A549 (cell line): ENCODE measurements at regions not wholly inside any gene's neighbourhood (a gene's known extent, or its start where the extent isn't known, plus 50 kb on each side); places are given as distances from the start of the nearest gene placed in this dataset.

Source experiments
- ATAC-seq, 2 experiments: fragments of 200-7000 bp in 1 of 2; fragments of >200 bp in 1 of 2; cut with Nextera tagmentation in 1 of 2; cut with Tn5 transposase in 1 of 2; 3 replicates each; pipeline versions ENCODE4 v1.8.0 to v1.9.1; 2018 to 2020; ENCODE audit warnings: mild to moderate bottlenecking in 1 of 2, moderate library complexity in 1 of 2
- CTCF ChIA-PET: fragments of 300-600 bp; sonication (Branson Sonifier 250); formaldehyde crosslinking; extraction: SDS; loops from one replicate; lab custom pipeline; 2021; ENCODE audit warnings: antibody characterized with exemption, inconsistent platforms; lab: Yijun Ruan, JAX
- POLR2A ChIA-PET: fragments of 350-600 bp; formaldehyde crosslinking; extraction: SDS; loops from one replicate; lab custom pipeline; 2021; ENCODE audit warnings: antibody characterized with exemption, inconsistent platforms; lab: Yijun Ruan, JAX
- DNase-seq, 2 experiments: peaks; one replicate each; pipeline versions ENCODE4 v3.0.0 to v3.0.0-alpha.2; 2011 to 2016; ENCODE audit warnings: low read depth in 1 of 2, low spot score in 1 of 2
- FAIRE-seq: peaks from 2 replicates; lab custom pipeline; 2011; peaks lifted over from hg19 to GRCh38; lab: Jason Lieb, UNC
- H3K27ac ChIP-seq, 2 experiments: fragments of >200 bp; sonication (Bioruptor Twin); formaldehyde crosslinking; 3 replicates each; pipeline ENCODE4 v1.5.1; 2016 to 2017
- H3K4me1 ChIP-seq: fragments of >200 bp; sonication (Bioruptor Twin); formaldehyde crosslinking; 3 replicates; pipeline ENCODE4 v1.6.1; 2016
- H3K4me2 ChIP-seq: fragments of >200 bp; sonication (Bioruptor Twin); formaldehyde crosslinking; 3 replicates; pipeline ENCODE4 v1.6.1; 2016
- H3K4me3 ChIP-seq: fragments of >200 bp; sonication (Bioruptor Twin); formaldehyde crosslinking; 3 replicates; pipeline ENCODE4 v1.5.1; 2016
- H3K9me3 ChIP-seq: fragments of >200 bp; sonication (Bioruptor Twin); formaldehyde crosslinking; 3 replicates; pipeline ENCODE4 v1.6.1; 2016
- CBX8 ChIP-seq: fragments of 200-600 bp; sonication (generic); IDR thresholded peaks from 2 replicates; pipeline ENCODE4 v1.6.1; 2016
- EHF ChIP-seq: fragments of 250-450 bp; sonication (Bioruptor Pico); IDR thresholded peaks from 2 replicates; pipeline ENCODE4 v1.5.0; 2020; ENCODE audit warnings: mild to moderate bottlenecking
- EP300 ChIP-seq, 2 experiments: fragments of >200 bp; sonication (Bioruptor Twin); formaldehyde crosslinking; IDR thresholded peaks; 2 replicates in 1 of 2; 3 replicates in 1 of 2; pipeline ENCODE4 v1.6.1; 2016 to 2017
- FOSB ChIP-seq: fragments of 250-450 bp; sonication (Bioruptor Pico); IDR thresholded peaks from 2 replicates; pipeline ENCODE4 v1.5.0; 2020; ENCODE audit warnings: mild to moderate bottlenecking, moderate library complexity
- HDAC2 ChIP-seq: fragments of 200-600 bp; sonication (generic); IDR thresholded peaks from 2 replicates; pipeline ENCODE4 v1.6.1; 2016
- HEYL ChIP-seq: fragments of 250-450 bp; sonication (Bioruptor Pico); IDR thresholded peaks from 2 replicates; pipeline ENCODE4 v1.8.0; 2021; ENCODE audit warnings: mild to moderate bottlenecking, moderate library complexity
- HOXB5 ChIP-seq: fragments of 250-450 bp; sonication (Bioruptor Pico); IDR thresholded peaks from 2 replicates; pipeline ENCODE4 v1.5.0; 2020; ENCODE audit warnings: mild to moderate bottlenecking, moderate library complexity
- JUNB ChIP-seq: fragments of >200 bp; sonication (Bioruptor Twin); formaldehyde crosslinking; IDR thresholded peaks from 2 replicates; pipeline ENCODE4 v1.6.1; 2016
- KDM5A ChIP-seq: fragments of 200-600 bp; sonication (generic); IDR thresholded peaks from 2 replicates; pipeline ENCODE4 v1.6.1; 2016; ENCODE audit warnings: antibody characterized with exemption, mild to moderate bottlenecking
- MAFK ChIP-seq: fragments of 450-650 bp; IDR thresholded peaks from 2 replicates; pipeline ENCODE4 v1.6.1; 2014; ENCODE audit not compliant: partially characterized antibody
- MAZ ChIP-seq: fragments of 150-350 bp; IDR thresholded peaks from 2 replicates; pipeline ENCODE4 v1.6.1; 2014; ENCODE audit warnings: antibody characterized with exemption, low read depth, low read length, borderline replicate concordance
- MYC ChIP-seq: IDR thresholded peaks from 2 replicates; pipeline ENCODE4 v1.6.1; 2012; ENCODE audit warnings: mild to moderate bottlenecking, inconsistent platforms, low read length, improper control_type of control experiment, borderline replicate concordance
- POLR2A ChIP-seq: IDR thresholded peaks from 2 replicates; pipeline ENCODE4 v1.6.1; 2012; ENCODE audit warnings: mild to moderate bottlenecking, low read length
- POLR2AphosphoS2 ChIP-seq: conservative IDR thresholded peaks from 2 replicates; pipeline ENCODE4 v1.6.1; 2012; ENCODE audit warnings: low read length, improper control_type of control experiment, inconsistent platforms
- RCOR1 ChIP-seq: fragments of 150-350 bp; IDR thresholded peaks from 2 replicates; pipeline ENCODE4 v1.6.1; 2014; ENCODE audit warnings: antibody characterized with exemption, low read length, low read depth
- SREBF2 ChIP-seq: fragments of 450-650 bp; IDR thresholded peaks from 2 replicates; pipeline ENCODE4 v1.6.1; 2014; ENCODE audit warnings: mild to moderate bottlenecking, moderate library complexity
- TP53 ChIP-seq: fragments of 250-450 bp; sonication (Bioruptor Pico); IDR thresholded peaks from 2 replicates; pipeline ENCODE4 v1.5.0; 2021; ENCODE audit warnings: mild to moderate bottlenecking, moderate library complexity
- ZNF302 ChIP-seq: fragments of 250-450 bp; sonication (Bioruptor Pico); IDR thresholded peaks from 2 replicates; pipeline ENCODE4 v1.9.0; 2021; ENCODE audit warnings: inconsistent platforms, mild to moderate bottlenecking, moderate library complexity
- ZSCAN20 ChIP-seq: fragments of 250-450 bp; sonication (Bioruptor Pico); IDR thresholded peaks from 2 replicates; pipeline ENCODE4 v1.8.0; 2022; ENCODE audit warnings: mild to moderate bottlenecking, moderate library complexity
- WGBS: methylation state at CpG from one replicate; pipeline ENCODE4 v1.1.6; 2017; ENCODE audit errors: missing lambda C conversion rate; 5-methylcytosine and 5-hydroxymethylcytosine counted together
- TF ChIP-seq, protein P1 (sequence below): fragments of 150-350 bp; IDR thresholded peaks from 2 replicates; pipeline ENCODE4 v1.6.1; 2014; ENCODE audit warnings: low read depth, mild to moderate bottlenecking, low read length
- TF ChIP-seq, protein P2 (sequence below): fragments of 450-650 bp; IDR thresholded peaks from 2 replicates; pipeline ENCODE4 v1.6.1; 2014; ENCODE audit warnings: antibody characterized with exemption
- TF ChIP-seq, protein P3 (sequence below): fragments of 200-600 bp; sonication (generic); IDR thresholded peaks from 2 replicates; pipeline ENCODE4 v1.6.1; 2016; ENCODE audit warnings: antibody characterized with exemption, mild to moderate bottlenecking, moderate library complexity
- TF ChIP-seq, protein P4 (sequence below): IDR thresholded peaks from 2 replicates; pipeline ENCODE4 v1.6.1; 2012
- TF ChIP-seq, protein P5 (sequence below): fragments of >200 bp; sonication (Bioruptor Twin); formaldehyde crosslinking; IDR thresholded peaks from 2 replicates; pipeline ENCODE4 v1.6.1; 2016
- TF ChIP-seq, protein P6 (sequence below): fragments of >200 bp; sonication (Bioruptor Twin); formaldehyde crosslinking; IDR thresholded peaks from 3 replicates; pipeline ENCODE4 v1.6.1; 2016
- TF ChIP-seq, protein P7 (sequence below): IDR thresholded peaks from 2 replicates; pipeline ENCODE4 v1.6.1; 2012

DNA sequence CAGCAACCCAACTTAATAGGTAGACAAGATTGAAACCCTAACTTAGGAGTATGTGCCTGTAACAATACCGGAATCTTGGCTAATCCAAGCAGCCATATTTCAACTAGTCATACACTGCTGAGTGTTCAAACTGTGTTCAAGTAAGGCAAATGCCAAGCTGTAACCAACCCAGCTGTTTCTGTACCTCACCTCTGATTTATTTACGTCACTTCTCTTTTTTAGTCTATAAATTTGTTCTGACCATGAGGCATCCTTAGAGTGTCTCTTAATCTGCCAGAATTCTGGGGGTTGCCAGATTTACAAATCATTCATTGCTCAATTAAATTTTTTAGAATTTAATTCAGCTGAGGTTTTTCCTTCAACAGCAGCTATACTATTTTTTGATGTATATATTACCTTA is 723.2 kb downstream of the CDH18 start:
- H3K4me1 ChIP-seq = no peaks in the 10 kb centered on the region
- CTCF ChIA-PET = no interaction called here
- TF ChIP-seq POLR2AphosphoS2 = no peak
- TF ChIP-seq SREBF2 = no peak
- no peak for TF ChIP-seq HDAC2
- TF ChIP-seq, protein P1, sequence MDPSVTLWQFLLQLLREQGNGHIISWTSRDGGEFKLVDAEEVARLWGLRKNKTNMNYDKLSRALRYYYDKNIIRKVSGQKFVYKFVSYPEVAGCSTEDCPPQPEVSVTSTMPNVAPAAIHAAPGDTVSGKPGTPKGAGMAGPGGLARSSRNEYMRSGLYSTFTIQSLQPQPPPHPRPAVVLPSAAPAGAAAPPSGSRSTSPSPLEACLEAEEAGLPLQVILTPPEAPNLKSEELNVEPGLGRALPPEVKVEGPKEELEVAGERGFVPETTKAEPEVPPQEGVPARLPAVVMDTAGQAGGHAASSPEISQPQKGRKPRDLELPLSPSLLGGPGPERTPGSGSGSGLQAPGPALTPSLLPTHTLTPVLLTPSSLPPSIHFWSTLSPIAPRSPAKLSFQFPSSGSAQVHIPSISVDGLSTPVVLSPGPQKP = no peak
- no peak for TF ChIP-seq MYC
- TF ChIP-seq, protein P2, sequence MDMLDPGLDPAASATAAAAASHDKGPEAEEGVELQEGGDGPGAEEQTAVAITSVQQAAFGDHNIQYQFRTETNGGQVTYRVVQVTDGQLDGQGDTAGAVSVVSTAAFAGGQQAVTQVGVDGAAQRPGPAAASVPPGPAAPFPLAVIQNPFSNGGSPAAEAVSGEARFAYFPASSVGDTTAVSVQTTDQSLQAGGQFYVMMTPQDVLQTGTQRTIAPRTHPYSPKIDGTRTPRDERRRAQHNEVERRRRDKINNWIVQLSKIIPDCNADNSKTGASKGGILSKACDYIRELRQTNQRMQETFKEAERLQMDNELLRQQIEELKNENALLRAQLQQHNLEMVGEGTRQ = no peak
- TF ChIP-seq, protein P3, sequence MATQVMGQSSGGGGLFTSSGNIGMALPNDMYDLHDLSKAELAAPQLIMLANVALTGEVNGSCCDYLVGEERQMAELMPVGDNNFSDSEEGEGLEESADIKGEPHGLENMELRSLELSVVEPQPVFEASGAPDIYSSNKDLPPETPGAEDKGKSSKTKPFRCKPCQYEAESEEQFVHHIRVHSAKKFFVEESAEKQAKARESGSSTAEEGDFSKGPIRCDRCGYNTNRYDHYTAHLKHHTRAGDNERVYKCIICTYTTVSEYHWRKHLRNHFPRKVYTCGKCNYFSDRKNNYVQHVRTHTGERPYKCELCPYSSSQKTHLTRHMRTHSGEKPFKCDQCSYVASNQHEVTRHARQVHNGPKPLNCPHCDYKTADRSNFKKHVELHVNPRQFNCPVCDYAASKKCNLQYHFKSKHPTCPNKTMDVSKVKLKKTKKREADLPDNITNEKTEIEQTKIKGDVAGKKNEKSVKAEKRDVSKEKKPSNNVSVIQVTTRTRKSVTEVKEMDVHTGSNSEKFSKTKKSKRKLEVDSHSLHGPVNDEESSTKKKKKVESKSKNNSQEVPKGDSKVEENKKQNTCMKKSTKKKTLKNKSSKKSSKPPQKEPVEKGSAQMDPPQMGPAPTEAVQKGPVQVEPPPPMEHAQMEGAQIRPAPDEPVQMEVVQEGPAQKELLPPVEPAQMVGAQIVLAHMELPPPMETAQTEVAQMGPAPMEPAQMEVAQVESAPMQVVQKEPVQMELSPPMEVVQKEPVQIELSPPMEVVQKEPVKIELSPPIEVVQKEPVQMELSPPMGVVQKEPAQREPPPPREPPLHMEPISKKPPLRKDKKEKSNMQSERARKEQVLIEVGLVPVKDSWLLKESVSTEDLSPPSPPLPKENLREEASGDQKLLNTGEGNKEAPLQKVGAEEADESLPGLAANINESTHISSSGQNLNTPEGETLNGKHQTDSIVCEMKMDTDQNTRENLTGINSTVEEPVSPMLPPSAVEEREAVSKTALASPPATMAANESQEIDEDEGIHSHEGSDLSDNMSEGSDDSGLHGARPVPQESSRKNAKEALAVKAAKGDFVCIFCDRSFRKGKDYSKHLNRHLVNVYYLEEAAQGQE = no peak
- TF ChIP-seq CBX8 = no peak
- TF ChIP-seq ZNF302 = no peak
- TF ChIP-seq EHF = no peak
- no peak for TF ChIP-seq EP300 (IDR thresholded peaks at IDR 0.05)
- TF ChIP-seq MAZ = no peak
- TF ChIP-seq, protein P4, sequence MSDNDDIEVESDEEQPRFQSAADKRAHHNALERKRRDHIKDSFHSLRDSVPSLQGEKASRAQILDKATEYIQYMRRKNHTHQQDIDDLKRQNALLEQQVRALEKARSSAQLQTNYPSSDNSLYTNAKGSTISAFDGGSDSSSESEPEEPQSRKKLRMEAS = no peak
- no peak for TF ChIP-seq POLR2A
- FAIRE-seq (no peak), DNase-seq (no peak), ATAC-seq (no peak)
- H3K4me2 ChIP-seq = no peak overlapping the region
- H3K4me3 ChIP-seq = no peak overlapping the region
- WGBS = 6% methylated on average over 2 of the region's 2 CpGs
- POLR2A ChIA-PET = no interaction called here
- no peak overlapping the region for H3K27ac ChIP-seq
- H3K9me3 ChIP-seq = no peaks in the 10 kb centered on the region

DNA sequence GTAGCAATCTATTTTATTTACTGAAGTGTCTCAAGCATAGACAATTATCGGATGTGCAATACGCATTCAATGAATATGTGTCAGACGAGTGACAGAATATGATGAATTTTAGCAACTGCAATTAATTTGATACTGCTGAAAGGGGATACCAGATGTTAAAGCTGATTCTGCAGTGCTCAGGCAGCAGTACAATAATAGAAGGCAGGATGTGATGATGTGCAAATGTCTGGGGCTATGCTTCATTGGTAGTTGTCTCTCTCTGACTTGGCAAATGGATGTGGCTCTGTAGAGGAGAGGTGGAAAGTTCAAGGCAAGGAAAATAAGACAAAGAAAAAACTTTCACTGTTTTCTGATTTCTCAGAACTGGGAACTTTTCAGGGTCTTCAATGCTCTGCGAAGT is 721.2 kb downstream of the CDH18 start:
- DNase-seq = no peak
- no peak overlapping the region for H3K27ac ChIP-seq
- TF ChIP-seq JUNB (no peak), HEYL (CRISPR knock-in tag) (no peak), FOSB (CRISPR knock-in tag) (no peak), EP300 (IDR thresholded peaks at IDR 0.05) (no peak), KDM5A (no peak), TP53 (CRISPR knock-in tag) (no peak), HOXB5 (CRISPR knock-in tag) (no peak), HDAC2 (no peak), RCOR1 (no peak), ZSCAN20 (no peak), MAFK (no peak), MYC (no peak)
- TF ChIP-seq, protein P1 = no peak
- TF ChIP-seq, protein P2 = no peak
- TF ChIP-seq, protein P5, sequence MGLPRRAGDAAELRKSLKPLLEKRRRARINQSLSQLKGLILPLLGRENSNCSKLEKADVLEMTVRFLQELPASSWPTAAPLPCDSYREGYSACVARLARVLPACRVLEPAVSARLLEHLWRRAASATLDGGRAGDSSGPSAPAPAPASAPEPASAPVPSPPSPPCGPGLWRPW = no peak
- TF ChIP-seq, protein P6, sequence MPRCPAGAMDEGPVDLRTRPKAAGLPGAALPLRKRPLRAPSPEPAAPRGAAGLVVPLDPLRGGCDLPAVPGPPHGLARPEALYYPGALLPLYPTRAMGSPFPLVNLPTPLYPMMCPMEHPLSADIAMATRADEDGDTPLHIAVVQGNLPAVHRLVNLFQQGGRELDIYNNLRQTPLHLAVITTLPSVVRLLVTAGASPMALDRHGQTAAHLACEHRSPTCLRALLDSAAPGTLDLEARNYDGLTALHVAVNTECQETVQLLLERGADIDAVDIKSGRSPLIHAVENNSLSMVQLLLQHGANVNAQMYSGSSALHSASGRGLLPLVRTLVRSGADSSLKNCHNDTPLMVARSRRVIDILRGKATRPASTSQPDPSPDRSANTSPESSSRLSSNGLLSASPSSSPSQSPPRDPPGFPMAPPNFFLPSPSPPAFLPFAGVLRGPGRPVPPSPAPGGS = no peak
- TF ChIP-seq, protein P7, sequence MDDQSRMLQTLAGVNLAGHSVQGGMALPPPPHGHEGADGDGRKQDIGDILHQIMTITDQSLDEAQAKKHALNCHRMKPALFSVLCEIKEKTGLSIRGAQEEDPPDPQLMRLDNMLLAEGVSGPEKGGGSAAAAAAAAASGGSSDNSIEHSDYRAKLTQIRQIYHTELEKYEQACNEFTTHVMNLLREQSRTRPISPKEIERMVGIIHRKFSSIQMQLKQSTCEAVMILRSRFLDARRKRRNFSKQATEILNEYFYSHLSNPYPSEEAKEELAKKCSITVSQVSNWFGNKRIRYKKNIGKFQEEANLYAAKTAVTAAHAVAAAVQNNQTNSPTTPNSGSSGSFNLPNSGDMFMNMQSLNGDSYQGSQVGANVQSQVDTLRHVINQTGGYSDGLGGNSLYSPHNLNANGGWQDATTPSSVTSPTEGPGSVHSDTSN = no peak
- POLR2A ChIA-PET = no interaction called here
- H3K4me1 ChIP-seq = no peaks in the 10 kb centered on the region
- H3K4me3 ChIP-seq = no peak overlapping the region
- H3K4me2 ChIP-seq = no peak overlapping the region
- no peaks in the 10 kb centered on the region for H3K9me3 ChIP-seq
- no peak for ATAC-seq
- no peak for FAIRE-seq
- CTCF ChIA-PET = no interaction called here
- 36% methylated on average over 4 of the region's 4 CpGs for WGBS
